ENCODE measurements at regions not wholly inside any gene's neighbourhood (a gene's known extent, or its start where the extent isn't known, plus 50 kb on each side); places are given as distances from the start of the nearest gene placed in this dataset.

DNA sequence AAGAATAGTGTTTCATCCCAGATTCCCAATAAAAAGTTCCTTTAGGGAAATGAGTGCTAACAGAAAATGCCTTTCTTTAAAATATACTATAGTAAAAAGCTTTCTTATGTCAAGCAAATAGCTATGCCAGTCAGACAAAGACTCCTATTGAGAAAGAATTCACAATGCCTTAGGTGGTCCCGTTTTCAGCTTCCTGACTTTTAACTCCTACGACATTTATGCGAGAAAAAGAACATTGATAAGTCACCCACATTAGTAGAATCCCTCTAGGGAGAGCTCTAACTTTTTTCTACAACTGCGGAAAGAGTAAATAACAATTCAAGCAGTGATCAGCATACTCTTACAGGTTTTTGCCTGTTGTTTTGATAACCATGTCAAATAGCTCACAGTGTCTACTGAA is 750.8 kb upstream of the ACVR2A start:
- peaks cover 0 to 2% (median 1%) of the 10 kb centered on the region in 3 donors for H3K27me3 Mint-ChIP-seq (ENCODE audit: low read depth in 3 of 3)
- no peaks in the 10 kb centered on the region for H3K9me3 Mint-ChIP-seq
- H3K27ac Mint-ChIP-seq: no peak overlapping the region
- H3K4me1 Mint-ChIP-seq: no peaks in the 10 kb centered on the region
- no peak for DNase-seq
- no peaks in the 10 kb centered on the region for H3K36me3 Mint-ChIP-seq
- H3K4me3 Mint-ChIP-seq: no peak overlapping the region

DNA sequence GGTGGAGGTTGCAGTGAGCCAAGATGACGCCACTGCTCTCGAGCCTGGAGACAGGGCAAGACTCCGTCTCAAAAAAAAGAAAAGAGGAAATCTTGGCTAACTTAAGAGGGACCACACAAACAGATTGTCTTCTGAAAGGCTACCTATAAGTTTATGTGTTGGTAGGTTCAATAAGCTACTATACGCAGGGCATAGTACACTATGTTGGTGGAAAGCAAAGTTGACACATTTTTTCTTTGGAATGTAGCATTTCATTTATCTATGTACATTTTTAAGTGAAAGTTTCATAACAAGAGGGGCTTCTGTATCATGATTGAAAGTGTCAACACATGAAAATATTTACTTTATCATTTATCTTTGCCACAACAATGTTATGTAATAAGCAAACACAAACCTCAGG is 752.6 kb upstream of the ACVR2A start:
- no peaks in the 10 kb centered on the region for H3K4me1 Mint-ChIP-seq
- peaks cover 0 to 2% (median 0%) of the 10 kb centered on the region in 3 donors for H3K27me3 Mint-ChIP-seq (ENCODE audit: low read depth in 3 of 3)
- DNase-seq: no peak
- H3K4me3 Mint-ChIP-seq: no peak overlapping the region
- H3K36me3 Mint-ChIP-seq: no peaks in the 10 kb centered on the region
- H3K9me3 Mint-ChIP-seq: no peaks in the 10 kb centered on the region
- no peak overlapping the region for H3K27ac Mint-ChIP-seq

DNA sequence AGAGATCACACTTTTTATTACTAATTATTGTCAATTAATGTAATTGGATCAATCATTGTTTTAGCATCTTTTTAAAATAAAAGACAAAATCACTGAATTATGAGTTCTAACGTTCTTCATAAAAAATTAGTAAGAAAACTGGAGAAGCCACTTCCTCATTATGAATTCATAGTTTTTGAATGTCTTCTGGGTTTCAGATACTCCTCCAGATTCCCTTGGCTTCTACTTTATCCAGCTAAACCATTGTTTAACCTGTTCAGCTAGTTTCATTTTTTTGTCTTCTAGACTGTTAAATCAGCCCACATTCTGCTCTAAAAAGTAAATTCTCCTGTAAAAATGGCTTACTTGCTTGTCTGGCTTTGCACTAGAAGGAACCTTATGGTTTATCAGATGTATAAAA is 753.4 kb upstream of the ACVR2A start:
- H3K27ac Mint-ChIP-seq: no peak overlapping the region

DNA sequence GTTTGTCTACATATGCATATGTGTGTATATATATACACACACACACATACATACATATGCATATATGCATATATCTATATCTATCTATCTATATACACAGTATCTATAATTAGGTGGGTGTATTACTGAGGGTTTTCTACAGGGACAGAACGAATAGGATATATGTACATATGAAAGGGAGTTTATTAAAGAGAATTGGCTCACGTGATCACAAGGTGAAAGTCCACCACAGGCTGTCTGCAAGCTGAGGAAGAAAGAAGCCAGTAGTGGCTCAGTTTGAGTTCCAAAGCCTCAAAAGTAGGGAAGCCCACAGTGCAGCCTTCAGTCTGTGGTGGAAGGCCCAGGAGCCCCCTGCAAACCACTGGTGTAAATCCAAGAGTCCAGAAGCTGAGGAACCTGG is 756.0 kb upstream of the ACVR2A start:
- no peak overlapping the region for H3K27ac Mint-ChIP-seq
- no peaks in the 10 kb centered on the region for H3K9me3 Mint-ChIP-seq
- H3K36me3 Mint-ChIP-seq: no peaks in the 10 kb centered on the region
- H3K4me1 Mint-ChIP-seq: no peaks in the 10 kb centered on the region
- DNase-seq: no peak
- peaks cover 0 to 4% (median 0%) of the 10 kb centered on the region in 3 donors for H3K27me3 Mint-ChIP-seq (ENCODE audit: low read depth in 3 of 3)
- H3K4me3 Mint-ChIP-seq: no peak overlapping the region

More for the DNA sequence above, 753.4 kb upstream of the ACVR2A start:
- Mint-ChIP-seq H3K9me3 (no peaks in the 10 kb centered on the region), H3K4me1 (no peaks in the 10 kb centered on the region), H3K27me3 (ENCODE audit: low read depth in 3 of 3) (peaks cover 0 to 2% (median 0%) of the 10 kb centered on the region in 3 donors), H3K4me3 (no peak overlapping the region), H3K36me3 (no peaks in the 10 kb centered on the region)
- DNase-seq: no peak

DNA sequence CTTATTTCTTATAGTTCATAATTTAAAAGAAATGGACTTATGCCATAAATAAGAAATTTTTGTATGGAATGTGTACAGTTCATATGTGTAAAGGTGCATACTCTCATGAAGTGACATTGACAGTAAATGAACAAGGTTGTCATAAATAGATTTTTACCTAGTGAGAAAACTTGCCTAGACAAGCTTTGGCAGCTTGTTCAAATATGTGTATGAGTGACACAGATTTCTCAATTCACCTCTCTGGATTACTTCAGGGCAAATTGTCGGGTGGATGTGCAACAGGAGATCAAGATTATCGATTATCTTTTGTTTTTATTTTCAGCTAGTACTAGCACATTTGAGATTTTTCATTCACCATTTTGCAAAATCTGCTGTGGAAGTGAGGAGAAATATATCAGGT is 758.1 kb upstream of the ACVR2A start:
- H3K27ac Mint-ChIP-seq: no peak overlapping the region
- H3K4me1 Mint-ChIP-seq: no peaks in the 10 kb centered on the region
- no peak for DNase-seq
- H3K27me3 Mint-ChIP-seq (ENCODE audit: low read depth in 3 of 3): peaks cover 0 to 6% (median 3%) of the 10 kb centered on the region in 3 donors
- H3K36me3 Mint-ChIP-seq: no peaks in the 10 kb centered on the region
- H3K4me3 Mint-ChIP-seq: no peak overlapping the region
- no peaks in the 10 kb centered on the region for H3K9me3 Mint-ChIP-seq

DNA sequence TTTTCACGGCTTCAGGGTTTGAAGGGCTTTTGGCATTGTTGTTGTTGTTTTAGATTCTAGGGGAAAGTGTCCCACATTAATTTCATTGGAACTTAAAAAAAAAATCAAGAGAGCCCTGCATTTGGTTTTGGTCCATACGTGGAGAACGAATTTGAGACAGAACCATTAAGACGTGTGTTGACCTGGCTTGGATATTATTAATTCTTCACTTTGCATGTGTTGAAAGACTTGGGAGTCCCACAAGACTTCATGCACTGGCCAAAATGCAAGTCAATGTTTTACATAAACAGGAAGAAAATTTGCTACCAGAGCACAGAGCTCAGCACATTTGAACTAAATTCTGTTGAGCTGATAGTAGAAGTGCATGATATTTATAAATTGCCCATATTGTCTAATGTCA is 761.2 kb upstream of the ACVR2A start:
- H3K36me3 Mint-ChIP-seq: no peaks in the 10 kb centered on the region
- H3K27ac Mint-ChIP-seq: no peak overlapping the region
- no peak for DNase-seq
- H3K4me1 Mint-ChIP-seq: no peaks in the 10 kb centered on the region
- no peaks in the 10 kb centered on the region for H3K9me3 Mint-ChIP-seq
- peaks cover 0 to 4% (median 3%) of the 10 kb centered on the region in 3 donors for H3K27me3 Mint-ChIP-seq (ENCODE audit: low read depth in 3 of 3)
- no peak overlapping the region for H3K4me3 Mint-ChIP-seq

DNA sequence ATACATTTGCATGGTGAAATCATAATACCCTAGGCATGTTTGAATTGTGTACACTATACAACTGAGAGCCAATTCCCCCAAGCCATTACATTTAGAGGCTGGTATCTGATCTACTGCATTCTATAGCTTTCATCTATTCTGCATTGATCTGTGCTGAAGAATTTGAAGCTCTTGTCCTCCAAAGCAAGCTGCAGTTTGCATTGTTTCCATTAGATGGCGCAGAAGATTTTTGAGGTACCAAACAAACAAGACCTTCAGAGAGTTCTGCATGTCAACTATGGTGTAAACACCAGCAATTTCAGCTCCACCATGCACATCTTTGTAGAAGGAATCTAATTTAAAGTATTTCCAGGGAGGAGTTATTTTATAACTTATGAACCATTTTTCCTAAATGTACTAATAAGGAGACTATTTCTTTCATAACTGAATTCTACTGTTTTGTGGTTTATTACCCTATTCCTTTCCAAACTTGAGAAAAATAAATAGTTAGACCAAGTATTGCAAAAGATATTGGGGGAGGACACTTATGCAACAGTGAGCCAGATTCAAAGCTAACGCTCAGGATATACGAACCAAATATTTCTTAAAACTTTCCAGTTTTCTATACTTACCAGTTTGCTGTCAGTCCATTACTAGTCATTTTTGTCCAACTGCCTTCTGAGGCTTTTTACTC is 761.8 kb upstream of the ACVR2A start:
- Mint-ChIP-seq H3K9me3 (no peaks in the 10 kb centered on the region), H3K27me3 (ENCODE audit: low read depth in 3 of 3) (peaks cover 0 to 4% (median 3%) of the 10 kb centered on the region in 3 donors), H3K4me3 (no peak overlapping the region), H3K36me3 (no peaks in the 10 kb centered on the region), H3K27ac (no peak overlapping the region), H3K4me1 (no peaks in the 10 kb centered on the region)
- peak; percentile 30 to 51 (median 43) for DNase-seq

DNA sequence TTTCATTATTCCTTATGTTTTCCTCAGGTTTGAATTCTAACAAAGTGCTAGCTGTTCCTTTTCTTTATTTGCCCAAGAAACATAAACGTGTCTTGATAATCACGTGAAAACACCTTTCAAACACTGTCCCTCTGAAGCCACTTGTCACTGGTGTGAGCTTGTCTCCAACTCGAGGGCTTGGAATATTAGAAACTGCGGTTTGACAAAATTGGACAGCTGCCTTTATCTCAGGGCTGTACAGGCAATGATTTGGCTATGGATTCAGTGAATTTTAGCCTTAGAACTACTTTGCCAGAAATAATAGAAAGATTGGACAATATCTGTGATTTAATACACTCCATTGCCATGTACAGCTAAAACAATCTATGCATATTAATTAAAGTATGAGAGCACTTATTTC is 763.0 kb upstream of the ACVR2A start:
- Mint-ChIP-seq H3K4me1 (no peaks in the 10 kb centered on the region), H3K36me3 (no peaks in the 10 kb centered on the region), H3K9me3 (no peaks in the 10 kb centered on the region), H3K4me3 (no peak overlapping the region), H3K27ac (no peak overlapping the region), H3K27me3 (ENCODE audit: low read depth in 3 of 3) (peaks cover 0 to 4% (median 3%) of the 10 kb centered on the region in 3 donors)
- no peak for DNase-seq

DNA sequence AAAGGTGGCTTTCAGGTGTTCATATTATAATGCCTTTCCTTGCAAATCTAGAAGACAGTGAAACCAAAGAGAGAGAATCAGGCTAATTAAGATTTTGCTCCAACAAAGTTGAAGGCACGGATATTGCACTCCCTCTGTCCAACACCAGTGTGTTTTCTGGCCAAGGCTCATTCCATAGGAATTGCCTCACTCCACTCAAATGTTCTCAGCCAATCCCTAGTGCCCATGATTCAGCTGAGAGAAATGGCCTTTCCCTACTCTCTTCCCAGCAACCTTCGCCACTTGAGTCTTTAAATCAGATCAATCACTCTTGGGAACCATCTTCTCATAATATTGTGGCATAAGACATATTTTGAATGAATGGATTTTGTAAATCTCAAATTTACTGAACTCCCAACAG is 768.2 kb upstream of the ACVR2A start:
- Mint-ChIP-seq H3K4me3 (no peak overlapping the region), H3K9me3 (no peaks in the 10 kb centered on the region), H3K27ac (no peak overlapping the region), H3K27me3 (ENCODE audit: low read depth in 3 of 3) (peaks cover 0 to 3% (median 2%) of the 10 kb centered on the region in 3 donors), H3K4me1 (no peaks in the 10 kb centered on the region), H3K36me3 (no peaks in the 10 kb centered on the region)
- DNase-seq: no peak

DNA sequence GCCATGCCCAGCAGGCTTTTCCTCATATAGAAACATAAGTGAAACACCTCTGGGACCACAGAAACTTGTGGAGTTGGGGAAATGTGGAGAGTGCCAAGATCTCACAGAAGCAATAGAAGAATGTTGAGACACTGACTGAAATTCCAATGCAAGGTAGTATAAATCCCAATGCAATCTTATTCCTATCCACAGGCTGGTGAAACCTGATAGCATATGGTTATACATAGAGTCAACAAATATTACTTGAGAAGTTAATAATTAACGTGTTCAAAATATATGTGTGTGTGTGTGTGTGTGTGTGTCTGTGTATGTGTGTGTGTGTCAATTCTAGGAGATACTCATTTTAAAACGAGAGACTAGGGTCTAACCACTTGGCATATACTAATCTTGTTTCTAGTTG is 776.8 kb upstream of the ACVR2A start:
- Mint-ChIP-seq H3K4me1 (no peaks in the 10 kb centered on the region), H3K4me3 (no peak overlapping the region), H3K36me3 (no peaks in the 10 kb centered on the region), H3K27me3 (ENCODE audit: low read depth in 3 of 3) (peaks cover 0 to 5% (median 2%) of the 10 kb centered on the region in 3 donors), H3K27ac (no peak overlapping the region), H3K9me3 (peaks cover 0 to 5% (median 0%) of the 10 kb centered on the region in 6 donors)
- no peak for DNase-seq

DNA sequence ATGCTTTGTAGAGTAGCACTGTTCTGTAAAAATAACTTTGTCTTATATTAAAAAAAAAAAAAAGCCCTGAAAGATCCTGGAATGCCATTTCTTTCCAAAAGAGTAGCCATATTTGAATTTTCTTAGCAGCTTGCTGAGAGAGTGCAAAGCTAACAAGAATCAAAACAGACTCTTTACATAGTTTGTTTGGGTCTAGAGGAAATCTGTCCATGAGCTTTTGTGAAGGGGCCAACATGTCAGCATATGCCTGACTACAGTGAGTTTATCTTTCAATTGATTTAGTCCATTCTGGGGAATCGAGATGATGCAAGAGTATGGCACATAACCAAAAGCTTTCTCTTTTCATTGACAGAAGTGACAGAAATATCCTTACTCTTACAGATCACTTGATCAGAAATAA is 777.7 kb upstream of the ACVR2A start:
- no peak for DNase-seq
- Mint-ChIP-seq H3K9me3 (peaks cover 0 to 5% (median 0%) of the 10 kb centered on the region in 6 donors), H3K4me3 (no peak overlapping the region), H3K4me1 (no peaks in the 10 kb centered on the region), H3K27ac (no peak overlapping the region), H3K27me3 (ENCODE audit: low read depth in 3 of 3) (peaks cover 0 to 5% (median 4%) of the 10 kb centered on the region in 3 donors), H3K36me3 (no peaks in the 10 kb centered on the region)

DNA sequence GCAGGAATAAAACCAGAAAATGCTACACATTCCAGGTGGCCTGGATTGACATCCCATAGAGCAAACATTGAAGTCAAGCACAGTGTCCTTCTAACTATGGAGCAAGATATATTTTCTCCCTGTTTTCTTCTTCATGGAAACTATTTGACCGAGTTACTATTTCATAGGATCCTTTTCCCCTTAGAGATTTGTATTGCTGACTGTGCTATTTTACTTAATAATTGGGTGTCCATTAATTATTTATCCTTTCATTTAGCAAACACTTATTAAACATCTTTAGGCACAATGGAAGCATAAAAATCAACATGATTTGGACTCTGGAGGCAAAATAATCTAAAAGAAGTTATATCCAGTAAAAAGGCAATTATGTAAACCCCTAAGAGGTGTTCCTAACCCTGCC is 782.8 kb upstream of the ACVR2A start:
- Mint-ChIP-seq H3K36me3 (no peaks in the 10 kb centered on the region), H3K4me1 (no peaks in the 10 kb centered on the region), H3K9me3 (peaks cover 0 to 4% (median 0%) of the 10 kb centered on the region in 6 donors), H3K27me3 (ENCODE audit: low read depth in 3 of 3) (peaks cover 6% of the 10 kb centered on the region in 3 donors), H3K4me3 (no peak overlapping the region), H3K27ac (no peak overlapping the region)
- DNase-seq: no peak

DNA sequence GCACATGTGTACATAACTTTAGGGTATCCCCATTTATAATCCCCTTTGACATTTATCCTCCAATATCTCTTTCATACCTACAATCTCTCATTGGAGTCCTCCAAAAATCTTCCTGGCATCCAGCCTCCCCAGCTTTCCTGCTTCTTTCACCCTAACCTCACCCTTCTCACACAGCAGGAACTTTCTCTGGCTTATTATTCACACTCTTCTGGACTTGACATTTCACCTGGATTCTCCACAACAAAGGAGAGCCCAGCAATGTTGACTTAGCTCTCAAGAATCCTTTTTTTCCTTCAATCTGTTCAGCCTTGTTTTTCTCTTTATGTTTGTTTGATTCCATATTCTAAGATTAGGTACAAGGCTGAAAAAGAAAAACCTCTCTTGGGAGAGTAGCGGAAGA is 783.6 kb upstream of the ACVR2A start:
- peaks cover 0 to 4% (median 0%) of the 10 kb centered on the region in 6 donors for H3K9me3 Mint-ChIP-seq
- no peak overlapping the region for H3K4me3 Mint-ChIP-seq
- H3K27me3 Mint-ChIP-seq (ENCODE audit: low read depth in 3 of 3): peaks cover 6 to 8% (median 6%) of the 10 kb centered on the region in 3 donors
- H3K27ac Mint-ChIP-seq: peak overlapping the region in 1 of 6 donors; percentile 17
- H3K36me3 Mint-ChIP-seq: no peaks in the 10 kb centered on the region
- no peak for DNase-seq
- H3K4me1 Mint-ChIP-seq: no peaks in the 10 kb centered on the region

DNA sequence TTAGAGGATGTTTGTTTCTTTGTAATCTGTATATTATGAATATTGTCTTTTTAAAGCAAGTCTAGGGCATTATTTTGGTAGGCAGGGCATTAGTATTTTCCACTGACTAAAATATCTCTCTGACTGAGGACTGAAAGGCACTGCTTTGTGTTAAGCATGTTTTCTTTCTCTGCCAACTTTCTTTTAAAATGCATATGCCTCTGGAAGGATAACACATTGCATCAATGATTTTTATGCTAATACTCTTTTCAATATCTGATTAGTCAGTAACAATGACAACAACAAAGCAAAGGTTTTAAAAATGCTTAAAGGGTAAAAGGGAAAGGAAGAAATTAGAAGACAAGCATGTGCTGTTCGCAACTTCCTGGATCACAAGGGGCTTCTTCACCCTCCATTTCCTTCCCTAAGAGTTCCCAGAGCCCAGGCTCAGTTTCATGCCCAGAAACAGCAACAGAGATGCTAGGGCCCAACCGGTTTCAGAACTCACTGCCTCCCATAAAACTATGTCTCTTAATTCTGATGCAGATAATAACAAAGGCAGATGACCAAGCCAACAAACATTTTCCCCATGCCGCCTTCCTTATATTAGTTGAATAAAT is 786.8 kb upstream of the ACVR2A start:
- peaks cover 6% of the 10 kb centered on the region in 3 donors for H3K27me3 Mint-ChIP-seq (ENCODE audit: low read depth in 3 of 3)
- no peaks in the 10 kb centered on the region for H3K36me3 Mint-ChIP-seq
- H3K4me3 Mint-ChIP-seq: no peak overlapping the region
- no peaks in the 10 kb centered on the region for H3K4me1 Mint-ChIP-seq
- DNase-seq: no peak
- no peaks in the 10 kb centered on the region for H3K9me3 Mint-ChIP-seq
- no peak overlapping the region for H3K27ac Mint-ChIP-seq

DNA sequence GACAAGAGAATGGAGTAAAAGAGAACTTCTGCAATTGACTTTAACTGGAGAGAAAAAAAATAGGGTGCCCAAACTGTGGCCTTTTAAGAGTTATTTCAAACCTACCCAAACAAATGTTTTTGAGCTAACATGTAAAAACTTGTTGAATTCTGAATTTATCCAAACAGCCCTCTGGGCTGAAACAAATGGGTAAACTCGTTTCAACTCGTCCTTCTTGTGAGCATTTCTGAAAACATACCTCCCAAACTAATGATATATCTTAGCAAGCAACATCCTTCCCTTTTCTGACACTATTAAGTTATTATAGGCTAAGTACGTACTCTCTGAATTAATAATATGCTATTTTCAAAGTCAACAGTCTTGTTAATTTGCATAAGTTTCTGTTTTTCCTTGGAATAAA is 793.0 kb upstream of the ACVR2A start:
- H3K27me3 Mint-ChIP-seq (ENCODE audit: low read depth in 3 of 3): peaks cover 0 to 2% (median 2%) of the 10 kb centered on the region in 3 donors
- H3K9me3 Mint-ChIP-seq: no peaks in the 10 kb centered on the region
- H3K36me3 Mint-ChIP-seq: no peaks in the 10 kb centered on the region
- no peak overlapping the region for H3K27ac Mint-ChIP-seq
- DNase-seq: no peak
- no peaks in the 10 kb centered on the region for H3K4me1 Mint-ChIP-seq
- H3K4me3 Mint-ChIP-seq: no peak overlapping the region
